Coronary artery (tissue), 2 donors: ENCODE measurements at regions not wholly inside any gene's neighbourhood (a gene's known extent, or its start where the extent isn't known, plus 50 kb on each side); places are given as distances from the start of the nearest gene placed in this dataset.
"Not testable (repeated sequence)": the region's sequence is repeated elsewhere in the genome, so short reads cannot be mapped to it uniquely, and the experiment has no call there.

ENCODE experiments used
- DNase-seq: peaks from one replicate; pipeline ENCODE4 v3.0.0-alpha.2; 2017; ENCODE audit warnings: low spot score
- H3K27ac ChIP-seq, 2 donors: fragments of 200-600 bp; sonication (generic); one replicate each; pipeline ENCODE4 v1.5.1; 2016 to 2019
- H3K4me3 ChIP-seq: fragments of 200-600 bp; sonication (generic); 2 replicates; pipeline ENCODE4 v1.5.1; 2016; ENCODE audit warnings: mild to moderate bottlenecking, moderate library complexity
- TF ChIP-seq, protein P1 (sequence below): fragments of 200-600 bp; sonication (generic); IDR thresholded peaks from one replicate; pipeline ENCODE4 v1.5.1; 2019; ENCODE audit warnings: antibody characterized with exemption

GRCh38 chr1:207256869-207257268, 64.6 kb upstream of the CD55 start:
- TF ChIP-seq, protein P1, sequence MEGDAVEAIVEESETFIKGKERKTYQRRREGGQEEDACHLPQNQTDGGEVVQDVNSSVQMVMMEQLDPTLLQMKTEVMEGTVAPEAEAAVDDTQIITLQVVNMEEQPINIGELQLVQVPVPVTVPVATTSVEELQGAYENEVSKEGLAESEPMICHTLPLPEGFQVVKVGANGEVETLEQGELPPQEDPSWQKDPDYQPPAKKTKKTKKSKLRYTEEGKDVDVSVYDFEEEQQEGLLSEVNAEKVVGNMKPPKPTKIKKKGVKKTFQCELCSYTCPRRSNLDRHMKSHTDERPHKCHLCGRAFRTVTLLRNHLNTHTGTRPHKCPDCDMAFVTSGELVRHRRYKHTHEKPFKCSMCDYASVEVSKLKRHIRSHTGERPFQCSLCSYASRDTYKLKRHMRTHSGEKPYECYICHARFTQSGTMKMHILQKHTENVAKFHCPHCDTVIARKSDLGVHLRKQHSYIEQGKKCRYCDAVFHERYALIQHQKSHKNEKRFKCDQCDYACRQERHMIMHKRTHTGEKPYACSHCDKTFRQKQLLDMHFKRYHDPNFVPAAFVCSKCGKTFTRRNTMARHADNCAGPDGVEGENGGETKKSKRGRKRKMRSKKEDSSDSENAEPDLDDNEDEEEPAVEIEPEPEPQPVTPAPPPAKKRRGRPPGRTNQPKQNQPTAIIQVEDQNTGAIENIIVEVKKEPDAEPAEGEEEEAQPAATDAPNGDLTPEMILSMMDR, result no peak
- no peak for DNase-seq
- Histone ChIP-seq H3K27ac (no peak overlapping the region), H3K4me3 (no peak overlapping the region)

GRCh38 chr1:207259391-207259790, 62.1 kb upstream of the CD55 start:
- DNase-seq, result no peak
- TF ChIP-seq, protein P1, result no peak
- Histone ChIP-seq H3K4me3 (no peak overlapping the region), H3K27ac (no peak overlapping the region)

GRCh38 chr1:207261971-207262370, 59.5 kb upstream of the CD55 start:
- Histone ChIP-seq H3K4me3 (no peak overlapping the region), H3K27ac (no peak overlapping the region)
- no peak for DNase-seq
- TF ChIP-seq, protein P1, result no peak

GRCh38 chr1:207262891-207263290, 58.6 kb upstream of the CD55 start:
- not testable (repeated sequence) for DNase-seq, H3K4me3 ChIP-seq, H3K27ac ChIP-seq

- Histone ChIP-seq H3K4me3 (no peak overlapping the region), H3K27ac (no peak overlapping the region)
- TF ChIP-seq, protein P1, result no peak
- no peak for DNase-seq
Measured at GRCh38 chr1:207264663-207265252, 56.7 kb upstream of the CD55 start.

DNA sequence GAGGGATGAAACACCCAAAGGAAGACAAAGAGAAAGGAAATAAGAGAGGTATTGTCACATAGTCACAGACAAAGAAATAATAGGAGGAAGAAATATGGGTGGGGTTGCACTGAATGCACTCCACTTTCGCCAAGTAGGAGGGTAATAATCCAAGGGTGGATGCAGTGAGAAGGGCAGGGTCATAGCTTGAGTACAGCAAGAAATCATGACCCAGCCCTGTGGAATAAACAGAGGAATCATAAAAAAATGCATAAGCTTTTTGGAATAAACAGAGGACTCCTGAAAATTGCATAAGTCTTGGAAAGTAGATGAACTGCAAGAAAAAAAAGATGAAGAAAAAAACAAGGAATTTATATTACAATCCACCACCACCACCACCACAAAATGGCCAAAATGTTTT, 53.1 kb upstream of the CD55 start:
- no peak for DNase-seq
- Histone ChIP-seq H3K27ac (no peak overlapping the region), H3K4me3 (no peak overlapping the region)
- TF ChIP-seq, protein P1, result no peak

DNA sequence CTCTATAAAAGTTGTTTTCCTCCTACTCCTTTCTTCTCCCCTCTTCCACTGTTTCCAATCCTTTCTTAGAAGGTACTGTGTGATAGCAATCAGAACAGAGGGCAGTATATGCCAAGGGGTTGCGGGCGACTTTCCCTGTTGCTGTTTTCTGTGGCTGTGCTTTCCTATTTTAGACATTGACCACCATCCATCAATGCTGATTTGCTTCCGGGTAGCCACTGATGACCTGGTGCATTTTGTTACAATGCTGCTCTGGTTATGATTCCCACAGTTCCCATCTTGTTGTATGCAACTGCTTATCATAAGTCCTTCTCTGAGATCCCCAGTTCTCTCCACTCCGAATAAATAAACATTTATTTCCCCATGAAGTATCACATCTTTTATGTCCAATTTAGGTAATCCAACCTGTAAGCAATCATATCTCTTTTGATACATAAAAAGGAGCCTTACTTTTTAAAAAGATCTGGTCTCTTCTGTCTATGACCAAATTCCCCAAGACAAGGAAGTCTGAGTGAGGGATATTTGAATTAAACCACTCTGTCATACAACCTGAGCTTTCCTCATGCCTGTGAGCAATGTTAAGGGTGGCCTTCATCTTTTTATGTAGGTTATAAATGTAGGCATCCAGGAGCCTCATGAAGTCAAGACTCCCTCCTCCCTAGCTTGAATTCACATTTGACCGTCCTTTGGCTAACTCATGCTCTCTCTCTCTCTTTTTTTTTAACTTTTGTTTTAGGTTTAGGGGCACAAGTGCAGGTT, 52.5 kb upstream of the CD55 start:
- H3K4me3 ChIP-seq, result no peak overlapping the region
- no peak for DNase-seq
- H3K27ac ChIP-seq, result no peak overlapping the region
- TF ChIP-seq, protein P1, result no peak
